ENCODE measurements at regions not wholly inside any gene's neighbourhood (a gene's known extent, or its start where the extent isn't known, plus 50 kb on each side); places are given as distances from the start of the nearest gene placed in this dataset.

GRCh38 chr20:57090590-57091560 lies 175.6 kb downstream of the BMP7 start:
- no peak for DNase-seq

GRCh38 chr20:57091748-57092111 lies 174.7 kb downstream of the BMP7 start:
- no peak for DNase-seq

GRCh38 chr20:57092112-57092899 lies 174.1 kb downstream of the BMP7 start:
- peak; percentile 54 for DNase-seq

GRCh38 chr20:57092900-57093530 lies 173.4 kb downstream of the BMP7 start:
- no peak for DNase-seq

DNA sequence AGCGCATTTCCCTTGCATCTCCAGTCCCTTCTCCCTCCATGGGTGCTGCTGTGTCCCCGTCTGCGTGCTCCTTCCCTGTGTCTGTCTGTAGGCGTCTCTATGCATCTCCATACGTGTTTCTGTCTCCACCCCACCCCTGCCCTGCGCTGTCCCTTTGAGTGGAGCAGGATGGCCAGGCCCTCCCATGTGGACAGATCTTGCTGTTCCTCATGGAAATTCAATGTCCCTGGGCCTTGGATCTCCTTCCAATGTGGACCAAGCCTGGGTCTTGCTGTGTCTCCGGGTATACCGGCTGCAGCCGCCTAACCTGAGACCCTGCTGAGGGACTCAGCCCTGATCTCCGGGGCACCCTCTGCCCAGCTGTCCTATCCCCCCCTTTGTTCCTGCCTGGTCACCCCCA lies 172.7 kb downstream of the BMP7 start:
- DNase-seq: no peak

DNA sequence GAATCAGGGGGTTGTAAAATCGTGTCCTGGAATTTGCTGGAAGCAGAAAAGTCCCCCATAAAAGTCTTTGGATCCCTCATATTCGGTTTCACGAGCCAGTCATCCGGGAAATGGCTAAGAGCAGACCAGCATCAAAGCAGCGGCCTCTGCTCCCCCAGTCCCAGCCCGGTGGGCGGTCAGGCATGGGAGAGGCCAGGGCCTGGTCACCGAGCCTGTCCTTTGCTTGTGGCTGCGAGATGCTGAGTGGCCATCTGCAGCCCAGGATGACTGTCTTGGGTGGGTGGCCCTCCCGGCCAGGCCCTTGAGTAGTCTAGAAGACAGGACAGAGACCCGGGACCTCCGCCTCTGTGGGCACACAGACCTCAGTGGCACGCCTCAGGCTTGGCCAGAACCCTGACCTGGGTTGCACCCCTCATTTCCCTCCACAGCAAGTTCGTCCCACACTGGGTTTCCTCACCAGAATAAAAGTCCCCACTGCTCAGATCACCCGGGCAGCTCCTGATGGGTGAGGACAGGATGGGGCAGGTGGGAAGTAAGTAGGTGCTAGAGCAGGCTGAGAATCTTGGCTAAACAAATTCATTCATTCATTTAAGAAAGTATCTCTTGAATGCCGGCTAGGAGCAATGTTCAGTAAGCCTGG lies 172.1 kb downstream of the BMP7 start:
- no peak for DNase-seq

DNA sequence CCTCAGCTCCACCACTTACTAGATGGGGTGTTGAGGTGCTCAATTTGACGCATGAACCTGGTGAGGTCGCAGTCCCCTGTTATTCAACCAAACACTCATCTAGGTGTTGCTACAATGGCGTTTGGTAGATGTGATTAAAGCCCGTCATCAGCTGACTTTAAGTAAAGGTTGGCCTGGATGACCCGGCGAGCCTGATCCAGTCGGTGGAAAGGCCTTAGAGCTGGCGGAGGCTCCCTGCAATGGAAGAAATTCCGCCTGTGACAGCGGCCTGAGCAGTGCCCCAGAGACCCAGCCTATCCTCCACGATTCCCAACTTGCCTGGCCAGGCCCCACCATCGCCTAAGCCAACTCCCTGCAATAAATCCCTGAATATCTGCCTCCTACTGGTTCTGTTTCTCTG lies 171.4 kb downstream of the BMP7 start:
- no peak for DNase-seq

DNA sequence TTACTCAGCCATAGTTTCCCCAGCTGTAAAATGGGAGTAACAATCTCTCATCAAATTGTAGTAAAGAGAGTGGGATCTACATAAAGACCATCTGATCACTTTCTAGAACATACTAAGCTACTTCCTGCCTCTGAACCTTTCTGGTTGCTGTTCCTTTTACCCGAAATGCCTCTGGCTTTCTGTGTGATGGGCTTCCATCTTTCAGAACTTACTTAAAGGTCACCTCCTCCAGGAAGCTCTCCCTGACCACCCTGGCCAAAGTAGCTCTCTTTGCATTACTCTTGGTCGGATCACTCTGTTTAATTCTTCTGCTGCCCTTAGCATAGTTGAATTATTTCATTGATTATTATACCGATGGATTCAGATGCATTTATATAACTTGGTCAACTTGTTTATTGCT lies 171.0 kb downstream of the BMP7 start:
- no peak for DNase-seq

DNA sequence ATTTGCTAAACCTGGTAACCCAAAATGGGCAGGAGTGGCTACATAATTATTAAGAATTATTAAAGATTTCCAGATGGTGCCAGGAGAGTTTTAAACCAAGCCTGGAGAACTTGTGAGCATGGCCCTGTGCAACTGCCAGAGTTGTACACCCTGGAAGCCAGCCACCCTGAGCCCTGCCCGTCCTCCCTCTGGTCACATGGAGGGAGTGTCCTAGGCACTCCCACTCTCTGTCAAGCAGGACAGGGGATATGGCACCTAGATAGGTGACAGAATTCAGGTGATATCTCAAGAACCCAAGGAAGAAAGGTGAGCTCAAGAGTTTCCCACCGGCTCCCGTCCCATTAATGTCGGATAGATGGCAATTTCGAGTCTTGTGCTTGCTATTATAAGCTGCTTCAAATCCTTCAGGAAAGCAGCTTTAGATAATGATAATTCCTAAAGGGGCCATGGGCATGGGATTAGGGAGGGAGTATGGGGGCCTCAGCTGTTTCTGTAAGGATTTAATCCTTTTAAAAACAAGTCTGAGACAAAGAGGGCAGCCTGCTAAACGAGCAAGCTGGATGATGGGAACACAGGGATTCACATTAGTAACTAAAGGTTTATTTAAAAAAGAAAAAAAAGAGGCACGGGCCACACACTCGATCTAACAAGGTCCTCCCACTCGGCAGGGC lies 169.1 kb downstream of the BMP7 start:
- no peak for DNase-seq

DNA sequence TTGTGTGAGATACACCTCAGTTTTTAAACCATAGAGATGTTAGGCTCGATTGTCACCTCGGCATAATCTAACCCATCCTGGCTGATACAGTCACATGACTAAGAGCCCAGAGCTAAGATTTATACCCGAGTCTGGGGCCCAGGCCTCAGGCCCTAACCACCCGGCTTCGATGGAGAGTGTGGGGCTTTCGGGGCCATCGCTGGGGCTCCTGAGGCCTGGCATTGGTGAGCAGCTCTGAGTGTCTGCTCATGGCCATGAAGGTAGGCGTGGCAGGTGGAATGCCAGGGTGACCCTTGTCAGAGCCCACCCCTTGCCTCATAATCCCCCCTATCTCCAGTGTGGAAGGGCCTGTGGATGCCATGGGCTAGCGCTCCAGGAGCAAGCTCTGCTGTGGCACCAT lies 164.3 kb downstream of the BMP7 start:
- no peak for DNase-seq

DNA sequence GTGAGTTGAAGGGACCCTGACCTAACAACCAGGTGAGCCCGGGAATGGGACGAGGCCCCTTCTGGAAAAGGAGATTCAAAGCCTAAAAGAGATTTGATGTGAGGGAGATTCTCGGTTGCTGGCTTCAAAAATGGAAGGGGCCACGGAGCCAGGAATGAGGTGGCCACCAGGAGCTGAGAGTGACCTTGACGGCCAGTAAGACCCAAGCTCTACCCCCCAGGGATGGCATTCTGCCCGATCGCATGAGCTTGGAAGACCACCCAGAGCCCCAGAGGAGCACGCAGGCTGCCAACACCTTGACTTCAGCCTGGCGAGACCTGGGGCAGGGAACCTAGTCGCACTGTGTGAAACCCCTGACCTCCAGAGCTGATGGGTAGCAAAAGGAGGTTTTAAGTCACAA lies 163.9 kb downstream of the BMP7 start:
- no peak for DNase-seq

DNA sequence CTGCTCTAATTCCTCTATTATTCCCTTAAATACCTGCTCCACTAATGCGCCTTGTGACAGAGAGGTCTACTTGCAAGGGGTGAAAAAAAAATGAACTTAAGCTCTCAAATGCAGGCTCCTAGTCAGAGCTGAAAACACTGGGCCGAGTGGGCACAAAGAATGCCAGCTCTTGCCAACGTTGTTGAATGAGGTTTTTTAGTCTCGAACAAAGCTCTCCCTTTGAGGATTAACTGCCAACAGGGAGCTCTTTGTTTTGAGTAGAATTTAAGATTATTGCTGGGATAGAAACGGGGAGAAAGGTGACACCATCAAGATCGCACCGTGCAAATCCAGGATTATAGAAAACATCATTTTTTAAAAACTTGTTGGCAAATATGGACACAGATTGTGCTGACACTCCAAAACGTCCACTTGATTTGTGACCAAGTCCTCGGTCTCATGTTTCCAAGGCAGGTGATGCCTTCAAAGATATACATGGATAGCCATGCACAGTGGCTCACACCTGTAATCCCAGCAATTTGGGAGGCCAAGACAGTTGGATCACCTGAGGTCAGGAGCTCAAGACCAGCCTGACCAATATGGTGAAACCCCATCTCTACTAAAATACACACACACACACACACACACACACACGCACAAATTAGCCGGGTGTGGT lies 163.2 kb downstream of the BMP7 start:
- DNase-seq: no peak

- DNase-seq: no peak
Observed at GRCh38 chr20:57104113-57104512, 162.3 kb downstream of the BMP7 start.

GRCh38 chr20:57104651-57105204 lies 161.7 kb downstream of the BMP7 start:
- no peak for DNase-seq

DNA sequence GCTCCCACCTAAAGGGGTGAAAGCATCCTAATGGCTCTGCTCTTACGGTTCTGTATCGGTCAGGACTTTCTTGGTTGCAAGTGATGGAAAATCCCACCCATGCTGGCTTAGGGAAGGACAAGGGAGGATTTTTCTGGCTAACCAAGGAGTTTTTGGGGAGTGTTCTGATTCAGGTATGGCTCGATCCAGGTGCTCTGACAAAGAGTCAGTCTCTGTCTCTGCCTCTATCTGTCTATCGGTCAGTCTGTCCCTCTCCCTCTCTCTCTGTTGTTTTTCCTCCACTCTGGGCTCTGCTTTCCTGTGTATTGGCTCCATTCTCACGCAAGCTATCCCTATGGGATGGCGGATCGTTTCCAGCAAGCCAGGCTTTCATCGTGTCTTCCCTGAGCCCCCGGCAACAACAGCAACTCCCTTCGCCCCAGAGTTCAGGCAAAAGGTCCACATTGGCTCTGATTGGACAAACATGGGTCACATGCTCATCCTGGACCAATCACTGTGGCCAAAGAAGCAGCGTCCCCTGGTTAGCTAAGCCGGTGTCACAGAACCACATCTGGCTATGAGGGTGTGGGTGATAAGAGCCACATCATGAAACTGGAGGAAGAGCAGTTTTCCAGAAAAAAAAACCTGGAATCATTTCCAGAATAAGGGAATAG lies 160.3 kb downstream of the BMP7 start:
- no peak for DNase-seq

GRCh38 chr20:57106692-57107091 lies 159.7 kb downstream of the BMP7 start:
- no peak for DNase-seq

GRCh38 chr20:57107208-57107607 lies 159.2 kb downstream of the BMP7 start:
- DNase-seq: no peak

DNA sequence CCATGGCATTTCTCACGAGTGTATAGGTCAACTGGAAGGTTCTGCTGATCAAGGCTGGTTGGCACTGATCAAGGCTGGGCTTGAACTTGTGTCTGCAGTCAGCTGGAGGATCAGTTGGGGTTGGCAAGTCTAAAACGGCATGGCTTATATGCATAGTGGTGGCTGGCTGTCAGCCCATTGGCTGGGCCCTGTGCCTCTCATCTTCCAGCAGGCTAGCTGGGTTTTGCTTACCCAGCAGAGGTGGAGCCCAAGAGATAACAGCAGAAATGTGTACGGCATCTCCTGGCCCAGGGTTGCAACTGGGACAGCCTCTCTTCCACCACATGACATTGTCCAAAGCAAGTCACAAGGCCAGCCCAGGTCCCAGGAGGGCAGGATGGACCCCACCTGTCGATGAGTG lies 158.2 kb downstream of the BMP7 start:
- no peak for DNase-seq

DNA sequence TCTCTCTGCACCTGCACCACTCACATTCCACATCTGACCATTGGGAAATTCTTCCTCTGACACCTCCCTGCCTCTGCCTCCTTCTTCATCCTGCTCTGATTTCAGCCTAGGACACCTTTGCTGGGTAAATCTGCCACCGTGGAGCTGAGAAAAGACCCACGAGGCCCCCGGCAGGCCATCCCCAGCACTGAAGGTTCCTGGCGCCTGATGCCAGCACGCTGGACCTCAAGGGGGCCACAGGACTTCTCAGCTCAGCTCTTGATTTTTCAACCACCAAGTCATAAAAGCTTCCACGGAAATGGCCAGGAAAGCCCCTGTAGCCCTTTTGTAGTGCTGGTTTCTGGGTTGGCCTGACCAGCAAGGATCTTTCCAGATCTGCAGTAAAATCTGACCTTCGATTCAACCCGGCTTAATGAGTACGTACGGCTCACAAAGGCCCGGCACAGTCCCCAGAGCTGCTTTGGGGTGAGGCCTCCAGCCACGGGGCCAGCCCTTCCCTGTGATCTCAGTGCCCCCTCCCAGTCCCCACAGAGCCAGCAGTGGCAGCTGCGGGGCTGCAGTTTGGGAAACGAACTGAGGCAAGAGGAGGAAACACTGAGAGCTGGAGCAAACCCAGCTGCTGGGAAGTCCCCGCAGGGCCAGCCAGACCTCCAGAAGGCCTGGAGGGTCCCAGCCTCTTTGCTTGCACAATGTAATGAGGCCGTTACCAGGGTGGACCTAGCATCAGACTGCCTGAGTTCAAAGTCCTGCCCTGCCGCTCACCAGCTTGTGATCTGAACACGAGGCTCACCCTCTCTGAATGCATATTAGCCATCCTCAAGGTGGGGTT lies 157.5 kb downstream of the BMP7 start:
- no peak for DNase-seq

DNA sequence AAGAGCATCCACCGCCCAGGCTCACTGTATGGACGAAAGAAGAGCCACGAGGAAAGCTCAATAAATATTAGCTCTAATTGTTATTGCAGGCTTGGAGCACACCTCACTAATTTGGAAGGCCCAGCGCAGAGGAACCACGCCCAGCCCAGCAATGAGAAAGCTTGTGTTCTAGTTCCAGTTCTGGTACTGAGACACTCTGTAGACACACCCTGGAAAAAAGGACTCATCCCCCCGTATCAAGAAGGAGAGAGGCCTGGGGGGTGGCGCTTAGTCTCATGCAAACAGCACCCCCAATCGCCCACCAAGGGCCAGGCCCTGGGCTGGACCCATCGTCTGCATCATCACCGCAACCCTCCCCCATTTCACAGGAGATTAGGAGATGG lies 156.9 kb downstream of the BMP7 start:
- no peak for DNase-seq
